Neutrophil (primary cell): ENCODE measurements at regions not wholly inside any gene's neighbourhood (a gene's known extent, or its start where the extent isn't known, plus 50 kb on each side); places are given as distances from the start of the nearest gene placed in this dataset.

Experiments used
- H3K27ac ChIP-seq: fragments of 200-600 bp; sonication (generic); 2 replicates; pipeline ENCODE4 v1.5.1; 2016; ENCODE audit warnings: mild to moderate bottlenecking, moderate library complexity
- H3K27me3 ChIP-seq: fragments of 200-600 bp; sonication (generic); 2 replicates; pipeline ENCODE4 v1.6.0; 2016; ENCODE audit warnings: mild to moderate bottlenecking
- H3K36me3 ChIP-seq: fragments of 200-600 bp; sonication (generic); 2 replicates; pipeline ENCODE4 v1.5.1; 2017
- H3K4me1 ChIP-seq, 2 experiments: fragments of 200-600 bp in 1 of 2; sonication (generic) in 1 of 2; 1 replicate in 1 of 2; 2 replicates in 1 of 2; pipeline versions ENCODE4 v1.5.1 to v1.6.1; 2013 to 2016; ENCODE audit warnings: low read depth in 1 of 2, low read length in 1 of 2, mild to moderate bottlenecking in 1 of 2, moderate library complexity in 1 of 2; ENCODE audit not compliant: control insufficient read depth in 1 of 2, insufficient read depth in 1 of 2
- H3K4me3 ChIP-seq, 2 experiments: fragments of 200-600 bp in 1 of 2; sonication (generic) in 1 of 2; 1 replicate in 1 of 2; 2 replicates in 1 of 2; pipeline ENCODE4 v1.5.1; 2013 to 2016; ENCODE audit warnings: low read depth in 1 of 2, low read length in 1 of 2, mild to moderate bottlenecking in 1 of 2, moderate library complexity in 1 of 2
- H3K9me3 ChIP-seq: fragments of 200-600 bp; sonication (generic); 2 replicates; pipeline ENCODE4 v1.5.1; 2016
- TF ChIP-seq, protein P1 (sequence below): fragments of 200-600 bp; sonication (generic); IDR thresholded peaks from 2 replicates; pipeline ENCODE4 v1.5.1; 2016; ENCODE audit warnings: antibody characterized with exemption

DNA sequence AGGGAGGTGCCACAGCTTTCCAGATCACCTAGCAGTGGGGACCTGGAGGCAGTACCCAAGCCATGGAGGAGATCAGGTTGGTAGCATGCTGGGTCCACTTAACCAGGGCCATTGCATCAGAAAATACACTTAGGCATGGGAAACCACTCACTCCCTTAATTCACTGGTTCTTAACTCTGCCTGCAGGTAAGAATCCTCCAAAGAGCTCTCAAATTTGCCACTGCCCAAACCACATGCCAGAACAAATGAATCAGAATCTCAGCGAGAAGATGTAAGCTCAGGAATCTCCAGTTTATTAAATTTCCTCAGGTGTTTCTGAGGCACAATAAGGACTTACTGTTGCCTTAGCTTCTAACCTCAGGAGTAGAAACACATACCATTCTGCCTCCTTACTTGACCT is 327.7 kb upstream of the RASGEF1B start:
- Histone ChIP-seq H3K4me3 (no peak overlapping the region), H3K36me3 (no peaks in the 10 kb centered on the region), H3K9me3 (no peaks in the 10 kb centered on the region), H3K4me1 (no peaks in the 10 kb centered on the region), H3K27me3 (no peaks in the 10 kb centered on the region), H3K27ac (no peak overlapping the region)
- TF ChIP-seq, protein P1, sequence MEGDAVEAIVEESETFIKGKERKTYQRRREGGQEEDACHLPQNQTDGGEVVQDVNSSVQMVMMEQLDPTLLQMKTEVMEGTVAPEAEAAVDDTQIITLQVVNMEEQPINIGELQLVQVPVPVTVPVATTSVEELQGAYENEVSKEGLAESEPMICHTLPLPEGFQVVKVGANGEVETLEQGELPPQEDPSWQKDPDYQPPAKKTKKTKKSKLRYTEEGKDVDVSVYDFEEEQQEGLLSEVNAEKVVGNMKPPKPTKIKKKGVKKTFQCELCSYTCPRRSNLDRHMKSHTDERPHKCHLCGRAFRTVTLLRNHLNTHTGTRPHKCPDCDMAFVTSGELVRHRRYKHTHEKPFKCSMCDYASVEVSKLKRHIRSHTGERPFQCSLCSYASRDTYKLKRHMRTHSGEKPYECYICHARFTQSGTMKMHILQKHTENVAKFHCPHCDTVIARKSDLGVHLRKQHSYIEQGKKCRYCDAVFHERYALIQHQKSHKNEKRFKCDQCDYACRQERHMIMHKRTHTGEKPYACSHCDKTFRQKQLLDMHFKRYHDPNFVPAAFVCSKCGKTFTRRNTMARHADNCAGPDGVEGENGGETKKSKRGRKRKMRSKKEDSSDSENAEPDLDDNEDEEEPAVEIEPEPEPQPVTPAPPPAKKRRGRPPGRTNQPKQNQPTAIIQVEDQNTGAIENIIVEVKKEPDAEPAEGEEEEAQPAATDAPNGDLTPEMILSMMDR: no peak

DNA sequence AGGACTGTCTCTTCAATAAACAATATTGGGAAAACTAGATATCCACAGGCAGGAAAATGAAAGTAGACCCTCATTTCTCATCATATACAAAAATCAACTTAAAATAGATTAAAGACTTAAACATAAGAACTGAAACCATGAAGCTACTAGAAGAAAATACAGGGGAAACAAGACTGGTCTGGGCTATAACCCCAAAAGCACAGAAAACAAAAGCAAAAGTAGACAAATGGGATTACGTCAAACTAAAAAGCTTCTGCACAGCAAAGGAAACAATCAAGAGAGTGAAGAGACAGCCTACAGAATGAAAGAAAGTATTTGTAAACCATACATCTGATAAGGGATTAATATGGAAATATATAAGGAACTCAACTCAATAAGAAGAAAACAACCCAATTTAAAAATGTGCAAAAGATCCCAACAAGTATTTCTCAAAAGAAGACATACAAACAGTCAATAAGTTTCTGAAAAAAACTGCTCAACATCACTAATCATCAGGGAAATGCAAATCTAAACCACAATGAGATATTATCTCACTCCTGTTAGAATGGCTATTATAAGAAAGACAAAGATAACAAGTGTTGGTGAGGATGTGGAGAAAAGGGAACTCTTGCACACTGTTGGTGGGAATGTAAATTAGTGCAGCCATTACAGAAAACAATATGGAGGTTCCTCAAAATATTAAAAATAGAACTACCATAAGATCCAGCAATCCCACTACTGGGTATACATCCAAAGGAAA is 325.3 kb upstream of the RASGEF1B start:
- Histone ChIP-seq H3K27ac (no peak overlapping the region), H3K27me3 (no peaks in the 10 kb centered on the region)
- TF ChIP-seq, protein P1: no peak

DNA sequence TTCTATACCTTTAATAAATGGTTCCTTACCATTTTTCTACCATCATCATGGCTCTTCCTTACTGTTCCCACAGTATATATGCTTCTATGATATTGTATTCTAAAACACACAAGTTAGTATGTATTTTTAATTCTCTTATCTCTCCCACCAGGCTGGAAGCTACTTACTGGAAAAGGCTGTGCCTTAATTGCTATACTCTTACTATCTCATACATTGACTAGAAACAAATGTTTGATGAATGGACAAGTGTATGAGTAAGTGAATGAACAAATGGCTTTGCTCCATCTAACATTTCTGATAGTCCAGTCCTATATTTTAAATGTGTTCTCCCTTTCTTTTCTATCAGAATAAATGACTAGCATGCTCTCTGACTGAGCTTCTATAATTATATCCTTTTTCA is 320.8 kb upstream of the RASGEF1B start:
- H3K9me3 ChIP-seq: no peaks in the 10 kb centered on the region
- H3K4me1 ChIP-seq: no peaks in the 10 kb centered on the region
- no peak overlapping the region for H3K27ac ChIP-seq
- H3K36me3 ChIP-seq: no peaks in the 10 kb centered on the region
- H3K27me3 ChIP-seq: no peaks in the 10 kb centered on the region
- TF ChIP-seq, protein P1: no peak
- H3K4me3 ChIP-seq: no peak overlapping the region

More for the DNA sequence above, 325.3 kb upstream of the RASGEF1B start:
- no peak overlapping the region for H3K4me3 ChIP-seq
- no peaks in the 10 kb centered on the region for H3K36me3 ChIP-seq
- H3K4me1 ChIP-seq: no peaks in the 10 kb centered on the region
- H3K9me3 ChIP-seq: no peaks in the 10 kb centered on the region

DNA sequence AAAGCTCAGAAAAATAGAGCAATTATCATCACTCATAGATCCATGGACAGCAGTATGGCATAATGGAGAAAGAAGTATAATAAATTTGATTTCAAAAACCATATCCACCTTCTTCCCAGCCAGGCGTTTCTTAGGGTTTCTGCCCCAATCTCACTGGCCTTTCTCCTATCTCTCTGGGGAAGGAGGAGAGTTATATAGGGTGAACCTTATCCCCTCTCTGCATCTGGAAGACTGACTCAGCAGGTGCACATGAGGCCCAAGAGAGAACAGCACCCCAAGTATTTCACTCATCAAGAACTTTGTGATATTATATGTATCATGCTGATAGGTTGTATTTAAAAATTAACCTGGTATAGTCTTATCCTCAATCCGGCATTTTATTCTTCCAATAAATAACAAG is 318.8 kb upstream of the RASGEF1B start:
- no peaks in the 10 kb centered on the region for H3K36me3 ChIP-seq
- TF ChIP-seq, protein P1: no peak
- H3K27me3 ChIP-seq: no peaks in the 10 kb centered on the region
- H3K4me1 ChIP-seq: no peaks in the 10 kb centered on the region
- no peaks in the 10 kb centered on the region for H3K9me3 ChIP-seq
- no peak overlapping the region for H3K4me3 ChIP-seq
- H3K27ac ChIP-seq: no peak overlapping the region

DNA sequence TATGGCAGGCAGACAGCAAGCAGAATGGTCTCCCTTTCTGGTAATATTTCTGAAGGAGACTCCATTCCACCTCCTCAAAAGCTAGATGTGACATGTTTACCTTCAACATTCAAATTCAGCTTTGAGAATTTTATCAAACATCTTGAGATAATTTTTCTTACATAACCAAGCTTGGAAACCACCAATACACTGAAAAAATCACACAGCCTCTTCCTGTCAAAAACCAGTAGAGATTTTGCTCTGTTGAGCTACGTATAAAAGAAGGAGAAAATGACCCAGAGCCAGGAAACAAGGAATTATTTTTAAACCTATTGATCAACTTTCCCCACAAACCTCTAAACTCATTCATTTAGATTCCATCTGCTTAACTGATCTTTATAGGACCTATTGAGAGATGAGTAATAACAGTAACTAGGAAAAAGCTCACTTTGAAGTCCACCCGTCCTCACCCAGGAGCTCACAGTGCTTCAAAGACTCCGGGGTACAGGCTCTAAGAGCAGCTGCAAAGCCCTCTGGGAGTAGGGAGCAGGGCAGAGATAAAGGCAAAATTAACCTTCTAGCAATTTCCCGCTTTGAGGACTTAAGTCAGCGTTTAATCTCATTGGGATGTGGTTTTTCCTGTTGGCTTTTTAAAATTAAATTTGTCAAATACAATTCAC is 318.2 kb upstream of the RASGEF1B start:
- H3K9me3 ChIP-seq: no peaks in the 10 kb centered on the region
- H3K4me3 ChIP-seq: no peak overlapping the region
- H3K36me3 ChIP-seq: no peaks in the 10 kb centered on the region
- no peaks in the 10 kb centered on the region for H3K27me3 ChIP-seq
- TF ChIP-seq, protein P1: no peak
- no peak overlapping the region for H3K27ac ChIP-seq
- no peaks in the 10 kb centered on the region for H3K4me1 ChIP-seq
